ENCODE measurements at regions not wholly inside any gene's neighbourhood (a gene's known extent, or its start where the extent isn't known, plus 50 kb on each side); places are given as distances from the start of the nearest gene placed in this dataset.

DNA sequence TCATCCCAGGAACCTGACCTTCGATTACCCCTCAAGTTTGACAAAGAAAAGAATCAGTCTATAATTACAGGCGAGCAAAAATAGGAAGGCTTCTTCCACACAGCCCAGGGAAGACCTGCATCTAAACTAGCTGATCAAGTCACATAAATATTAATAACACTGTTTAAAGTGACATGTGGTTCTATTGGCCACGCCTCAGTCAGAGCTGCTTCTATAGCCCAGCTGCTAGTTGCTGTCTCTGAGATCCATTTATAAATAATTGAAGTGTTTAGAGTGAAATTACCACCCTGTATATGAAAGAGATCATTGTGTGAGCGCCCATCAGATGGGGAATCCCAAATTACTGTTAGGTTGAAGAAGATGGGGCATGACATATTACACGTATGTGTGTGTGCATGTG lies 426.0 kb downstream of the CDH2 start:
- Histone ChIP-seq H3K79me2 (ENCODE audit: insufficient read depth, low read length) (no peaks in the 10 kb centered on the region), H3K27me3 (ENCODE audit: insufficient read depth, low read length) (no peaks in the 10 kb centered on the region), H3K9me3 (ENCODE audit: insufficient read depth, low read depth, low read length) (no peaks in the 10 kb centered on the region), H4K20me1 (ENCODE audit: insufficient read depth, low read length) (no peaks in the 10 kb centered on the region), H3K4me2 (ENCODE audit: low read length) (no peak overlapping the region), H2AFZ (ENCODE audit: low read depth, low read length) (no peak overlapping the region), H3K36me3 (ENCODE audit: insufficient read depth, low read length) (no peaks in the 10 kb centered on the region), H3K4me3 (ENCODE audit: insufficient read depth, low read depth, low read length) (no peak overlapping the region), H3K27ac (ENCODE audit: low read depth, low read length) (no peak overlapping the region), H3K9ac (ENCODE audit: low read length) (no peak overlapping the region), H3K4me1 (ENCODE audit: insufficient read depth, low read length) (no peaks in the 10 kb centered on the region)
- peaks cover 11% of the 10 kb centered on the region for H3K4me1 Mint-ChIP-seq (ENCODE audit: low read depth, unreplicated experiment)
- DNase-seq (ENCODE audit: low read depth) (no peak), FAIRE-seq (no peak)
- no peak overlapping the region for H3K4me3 Mint-ChIP-seq (ENCODE audit: unreplicated experiment)
- peaks cover 3% of the 10 kb centered on the region for H3K36me3 Mint-ChIP-seq (ENCODE audit: low read depth, unreplicated experiment)
- TF ChIP-seq, protein P1, sequence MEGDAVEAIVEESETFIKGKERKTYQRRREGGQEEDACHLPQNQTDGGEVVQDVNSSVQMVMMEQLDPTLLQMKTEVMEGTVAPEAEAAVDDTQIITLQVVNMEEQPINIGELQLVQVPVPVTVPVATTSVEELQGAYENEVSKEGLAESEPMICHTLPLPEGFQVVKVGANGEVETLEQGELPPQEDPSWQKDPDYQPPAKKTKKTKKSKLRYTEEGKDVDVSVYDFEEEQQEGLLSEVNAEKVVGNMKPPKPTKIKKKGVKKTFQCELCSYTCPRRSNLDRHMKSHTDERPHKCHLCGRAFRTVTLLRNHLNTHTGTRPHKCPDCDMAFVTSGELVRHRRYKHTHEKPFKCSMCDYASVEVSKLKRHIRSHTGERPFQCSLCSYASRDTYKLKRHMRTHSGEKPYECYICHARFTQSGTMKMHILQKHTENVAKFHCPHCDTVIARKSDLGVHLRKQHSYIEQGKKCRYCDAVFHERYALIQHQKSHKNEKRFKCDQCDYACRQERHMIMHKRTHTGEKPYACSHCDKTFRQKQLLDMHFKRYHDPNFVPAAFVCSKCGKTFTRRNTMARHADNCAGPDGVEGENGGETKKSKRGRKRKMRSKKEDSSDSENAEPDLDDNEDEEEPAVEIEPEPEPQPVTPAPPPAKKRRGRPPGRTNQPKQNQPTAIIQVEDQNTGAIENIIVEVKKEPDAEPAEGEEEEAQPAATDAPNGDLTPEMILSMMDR (IDR thresholded peaks at IDR 0.05; ENCODE audit: insufficient read depth, low read depth, low read length): no peak
- TF ChIP-seq EZH2 (IDR thresholded peaks at IDR 0.05; ENCODE audit: insufficient read depth, low read length): no peak
- H3K9me3 Mint-ChIP-seq (ENCODE audit: unreplicated experiment): no peaks in the 10 kb centered on the region
- no peak overlapping the region for H3K27ac Mint-ChIP-seq (ENCODE audit: unreplicated experiment)
- H3K27me3 Mint-ChIP-seq (ENCODE audit: low read depth, unreplicated experiment): no peaks in the 10 kb centered on the region

GRCh38 chr18:27750014-27750413 lies 426.9 kb downstream of the CDH2 start:
- no peak for TF ChIP-seq EZH2 (IDR thresholded peaks at IDR 0.05; ENCODE audit: insufficient read depth, low read length)
- TF ChIP-seq, protein P1 (IDR thresholded peaks at IDR 0.05; ENCODE audit: insufficient read depth, low read depth, low read length): peak; percentile 92
- Histone ChIP-seq H3K36me3 (ENCODE audit: insufficient read depth, low read length) (no peaks in the 10 kb centered on the region), H3K9me3 (ENCODE audit: insufficient read depth, low read depth, low read length) (no peaks in the 10 kb centered on the region), H2AFZ (ENCODE audit: low read depth, low read length) (no peak overlapping the region), H3K4me2 (ENCODE audit: low read length) (no peak overlapping the region), H4K20me1 (ENCODE audit: insufficient read depth, low read length) (no peaks in the 10 kb centered on the region), H3K27me3 (ENCODE audit: insufficient read depth, low read length) (no peaks in the 10 kb centered on the region), H3K9ac (ENCODE audit: low read length) (no peak overlapping the region), H3K4me1 (ENCODE audit: insufficient read depth, low read length) (no peaks in the 10 kb centered on the region), H3K4me3 (ENCODE audit: insufficient read depth, low read depth, low read length) (no peak overlapping the region), H3K79me2 (ENCODE audit: insufficient read depth, low read length) (no peaks in the 10 kb centered on the region), H3K27ac (ENCODE audit: low read depth, low read length) (no peak overlapping the region)
- FAIRE-seq: peak; percentile 66
- Mint-ChIP-seq H3K27ac (ENCODE audit: unreplicated experiment) (peak overlapping the region; percentile 81), H3K4me1 (ENCODE audit: low read depth, unreplicated experiment) (peaks cover 11% of the 10 kb centered on the region), H3K9me3 (ENCODE audit: unreplicated experiment) (no peaks in the 10 kb centered on the region), H3K27me3 (ENCODE audit: low read depth, unreplicated experiment) (no peaks in the 10 kb centered on the region), H3K4me3 (ENCODE audit: unreplicated experiment) (no peak overlapping the region), H3K36me3 (ENCODE audit: low read depth, unreplicated experiment) (peaks cover 3% of the 10 kb centered on the region)
- DNase-seq (ENCODE audit: low read depth): peak; percentile 86

- peaks cover 11% of the 10 kb centered on the region for H3K4me1 Mint-ChIP-seq (ENCODE audit: low read depth, unreplicated experiment)
- Histone ChIP-seq H3K79me2 (ENCODE audit: insufficient read depth, low read length) (no peaks in the 10 kb centered on the region), H3K9me3 (ENCODE audit: insufficient read depth, low read depth, low read length) (no peaks in the 10 kb centered on the region), H3K4me2 (ENCODE audit: low read length) (no peak overlapping the region), H3K4me3 (ENCODE audit: insufficient read depth, low read depth, low read length) (no peak overlapping the region), H3K4me1 (ENCODE audit: insufficient read depth, low read length) (no peaks in the 10 kb centered on the region), H3K27ac (ENCODE audit: low read depth, low read length) (no peak overlapping the region), H3K36me3 (ENCODE audit: insufficient read depth, low read length) (no peaks in the 10 kb centered on the region), H4K20me1 (ENCODE audit: insufficient read depth, low read length) (no peaks in the 10 kb centered on the region), H3K27me3 (ENCODE audit: insufficient read depth, low read length) (no peaks in the 10 kb centered on the region), H3K9ac (ENCODE audit: low read length) (no peak overlapping the region), H2AFZ (ENCODE audit: low read depth, low read length) (no peak overlapping the region)
- H3K36me3 Mint-ChIP-seq (ENCODE audit: low read depth, unreplicated experiment): peaks cover 3% of the 10 kb centered on the region
- TF ChIP-seq, protein P1 (IDR thresholded peaks at IDR 0.05; ENCODE audit: insufficient read depth, low read depth, low read length): no peak
- no peak for TF ChIP-seq EZH2 (IDR thresholded peaks at IDR 0.05; ENCODE audit: insufficient read depth, low read length)
- H3K9me3 Mint-ChIP-seq (ENCODE audit: unreplicated experiment): no peaks in the 10 kb centered on the region
- no peaks in the 10 kb centered on the region for H3K27me3 Mint-ChIP-seq (ENCODE audit: low read depth, unreplicated experiment)
- no peak overlapping the region for H3K4me3 Mint-ChIP-seq (ENCODE audit: unreplicated experiment)
- DNase-seq (ENCODE audit: low read depth) (no peak), FAIRE-seq (no peak)
- H3K27ac Mint-ChIP-seq (ENCODE audit: unreplicated experiment): no peak overlapping the region
Observed at GRCh38 chr18:27749194-27749593, 427.7 kb downstream of the CDH2 start.

Data from astrocyte (in vitro differentiated cells and primary cell).